ENCODE measurements at regions not wholly inside any gene's neighbourhood (a gene's known extent, or its start where the extent isn't known, plus 50 kb on each side); places are given as distances from the start of the nearest gene placed in this dataset.
"Not testable (repeated sequence)": the region's sequence is repeated elsewhere in the genome, so short reads cannot be mapped to it uniquely, and the experiment has no call there.

- Histone ChIP-seq H3K9me3 (ENCODE audit: control insufficient read depth in 4 of 4, low read length in 3 of 4) (peaks cover 0 to 2% (median 0%) of the 10 kb centered on the region in 4 donors), H3K36me3 (ENCODE audit: control insufficient read depth in 4 of 4, insufficient read depth in 3 of 4, low read depth in 1 of 4, low read length in 3 of 4) (peaks cover 0 to 9% (median 6%) of the 10 kb centered on the region in 4 donors), H3K4me1 (ENCODE audit: control insufficient read depth in 4 of 4, insufficient read depth in 4 of 4, low read length in 3 of 4) (peaks cover 0 to 11% (median 0%) of the 10 kb centered on the region in 4 donors), H3K27ac (ENCODE audit: low read depth in 1 of 2, low read length in 2 of 2) (no peak overlapping the region), H3K27me3 (ENCODE audit: control insufficient read depth in 4 of 4, insufficient read depth in 4 of 4, low read length in 3 of 4) (no peaks in the 10 kb centered on the region), H3K4me3 (ENCODE audit: low read depth in 1 of 3, low read length in 3 of 3) (no peak overlapping the region), H3K9ac (ENCODE audit: low read depth in 1 of 2, low read length in 2 of 2) (no peak overlapping the region)
- 64% methylated on average over 3 of the region's 3 CpGs for WGBS
- DNase-seq (ENCODE audit: low spot score): no peak
- TF ChIP-seq RAD21 (IDR thresholded peaks at IDR 0.05) (no peak), FOXA1 (IDR thresholded peaks at IDR 0.05) (no peak), YY1 (IDR thresholded peaks at IDR 0.05) (no peak), HNF4G (IDR thresholded peaks at IDR 0.05) (no peak), SP1 (IDR thresholded peaks at IDR 0.05) (no peak)
Measured at GRCh38 chr6:144500892-144501291, 215.8 kb downstream of the UTRN start.

GRCh38 chr6:144505214-144505613, 220.1 kb downstream of the UTRN start:
- H3K27me3 ChIP-seq (ENCODE audit: control insufficient read depth in 4 of 4, insufficient read depth in 4 of 4, low read length in 3 of 4); H3K9ac ChIP-seq (ENCODE audit: low read depth in 1 of 2, low read length in 2 of 2); H3K4me1 ChIP-seq (ENCODE audit: control insufficient read depth in 4 of 4, insufficient read depth in 4 of 4, low read length in 3 of 4); H3K27ac ChIP-seq (ENCODE audit: low read depth in 1 of 2, low read length in 2 of 2); H3K4me3 ChIP-seq (ENCODE audit: low read depth in 1 of 3, low read length in 3 of 3); H3K36me3 ChIP-seq (ENCODE audit: control insufficient read depth in 4 of 4, insufficient read depth in 3 of 4, low read depth in 1 of 4, low read length in 3 of 4); DNase-seq (ENCODE audit: low spot score); H3K9me3 ChIP-seq (ENCODE audit: control insufficient read depth in 4 of 4, low read length in 3 of 4): not testable (repeated sequence)
- WGBS: 99% methylated on average over 4 of the region's 4 CpGs

GRCh38 chr6:144506051-144506450, 220.9 kb downstream of the UTRN start:
- H3K4me3 ChIP-seq (ENCODE audit: low read depth in 1 of 3, low read length in 3 of 3); H3K27me3 ChIP-seq (ENCODE audit: control insufficient read depth in 4 of 4, insufficient read depth in 4 of 4, low read length in 3 of 4); H3K27ac ChIP-seq (ENCODE audit: low read depth in 1 of 2, low read length in 2 of 2); H3K4me1 ChIP-seq (ENCODE audit: control insufficient read depth in 4 of 4, insufficient read depth in 4 of 4, low read length in 3 of 4); H3K9me3 ChIP-seq (ENCODE audit: control insufficient read depth in 4 of 4, low read length in 3 of 4); H3K9ac ChIP-seq (ENCODE audit: low read depth in 1 of 2, low read length in 2 of 2); H3K36me3 ChIP-seq (ENCODE audit: control insufficient read depth in 4 of 4, insufficient read depth in 3 of 4, low read depth in 1 of 4, low read length in 3 of 4); DNase-seq (ENCODE audit: low spot score): not testable (repeated sequence)
- WGBS: 99% methylated on average over 3 of the region's 3 CpGs

GRCh38 chr6:144507772-144508312, 222.7 kb downstream of the UTRN start:
- not testable (repeated sequence) for H3K4me1 ChIP-seq (ENCODE audit: control insufficient read depth in 4 of 4, insufficient read depth in 4 of 4, low read length in 3 of 4); H3K4me3 ChIP-seq (ENCODE audit: low read depth in 1 of 3, low read length in 3 of 3); H3K36me3 ChIP-seq (ENCODE audit: control insufficient read depth in 4 of 4, insufficient read depth in 3 of 4, low read depth in 1 of 4, low read length in 3 of 4); H3K27me3 ChIP-seq (ENCODE audit: control insufficient read depth in 4 of 4, insufficient read depth in 4 of 4, low read length in 3 of 4); H3K27ac ChIP-seq (ENCODE audit: low read depth in 1 of 2, low read length in 2 of 2); H3K9me3 ChIP-seq (ENCODE audit: control insufficient read depth in 4 of 4, low read length in 3 of 4); H3K9ac ChIP-seq (ENCODE audit: low read depth in 1 of 2, low read length in 2 of 2); DNase-seq (ENCODE audit: low spot score)
- WGBS: 93% methylated on average over 6 of the region's 6 CpGs

GRCh38 chr6:144510859-144511258, 225.7 kb downstream of the UTRN start:
- WGBS: 98% methylated on average over 4 of the region's 4 CpGs
- no peak overlapping the region for H3K27ac ChIP-seq (ENCODE audit: low read depth in 1 of 2, low read length in 2 of 2)
- H3K36me3 ChIP-seq (ENCODE audit: control insufficient read depth in 4 of 4, insufficient read depth in 3 of 4, low read depth in 1 of 4, low read length in 3 of 4): peaks cover 0 to 29% (median 7%) of the 10 kb centered on the region in 4 donors
- DNase-seq (ENCODE audit: low spot score): no peak
- H3K4me1 ChIP-seq (ENCODE audit: control insufficient read depth in 4 of 4, insufficient read depth in 4 of 4, low read length in 3 of 4): no peaks in the 10 kb centered on the region
- H3K27me3 ChIP-seq (ENCODE audit: control insufficient read depth in 4 of 4, insufficient read depth in 4 of 4, low read length in 3 of 4): no peaks in the 10 kb centered on the region
- no peaks in the 10 kb centered on the region for H3K9me3 ChIP-seq (ENCODE audit: control insufficient read depth in 4 of 4, low read length in 3 of 4)
- H3K4me3 ChIP-seq (ENCODE audit: low read depth in 1 of 3, low read length in 3 of 3): no peak overlapping the region
- H3K9ac ChIP-seq (ENCODE audit: low read depth in 1 of 2, low read length in 2 of 2): no peak overlapping the region
- no peak for TF ChIP-seq TAF1 (conservative IDR thresholded peaks at IDR 0.05)
- no peak for TF ChIP-seq CTCF (IDR thresholded peaks at IDR 0.05; ENCODE audit: low read depth, low read length, missing input control)
- TF ChIP-seq JUND (IDR thresholded peaks at IDR 0.05): no peak
- TF ChIP-seq NR2F2 (IDR thresholded peaks at IDR 0.05): no peak
- TF ChIP-seq RXRA (IDR thresholded peaks at IDR 0.05): no peak
- TF ChIP-seq EGR1 (IDR thresholded peaks at IDR 0.05; ENCODE audit: low read depth in 2 of 2): no peak
- TF ChIP-seq RAD21 (IDR thresholded peaks at IDR 0.05): no peak
- TF ChIP-seq REST (IDR thresholded peaks at IDR 0.05): no peak
- no peak for TF ChIP-seq FOXA1 (IDR thresholded peaks at IDR 0.05)
- TF ChIP-seq YY1 (IDR thresholded peaks at IDR 0.05): no peak
- no peak for TF ChIP-seq GABPA (IDR thresholded peaks at IDR 0.05 in 1 of 2, conservative IDR thresholded peaks at IDR 0.05 in 1 of 2)
- TF ChIP-seq HNF4G (IDR thresholded peaks at IDR 0.05): no peak
- no peak for TF ChIP-seq MAX (IDR thresholded peaks at IDR 0.05)
- TF ChIP-seq ATF3 (IDR thresholded peaks at IDR 0.05): no peak

All from liver (tissue), 8 donors.